ENCODE measurements at regions not wholly inside any gene's neighbourhood (a gene's known extent, or its start where the extent isn't known, plus 50 kb on each side); places are given as distances from the start of the nearest gene placed in this dataset.

- TF ChIP-seq CTCF (IDR thresholded peaks at IDR 0.05) (no peak), TCF7L2 (IDR thresholded peaks at IDR 0.05; ENCODE audit: low read depth, low read length) (no peak), POLR2AphosphoS5 (IDR thresholded peaks at IDR 0.05; ENCODE audit: low read depth, low read length) (no peak)
Observed at GRCh38 chr1:59105548-59106507, 191.1 kb upstream of the FGGY start.
